ENCODE measurements at regions not wholly inside any gene's neighbourhood (a gene's known extent, or its start where the extent isn't known, plus 50 kb on each side); places are given as distances from the start of the nearest gene placed in this dataset.

- Histone ChIP-seq H3K27me3 (ENCODE audit: control insufficient read depth, insufficient read depth, low read length) (no peaks in the 10 kb centered on the region), H3K9ac (ENCODE audit: low read length in 3 of 3) (no peak overlapping the region), H3K36me3 (ENCODE audit: control insufficient read depth in 2 of 3, insufficient read depth in 3 of 3, low read length in 3 of 3) (no peaks in the 10 kb centered on the region), H3K4me1 (ENCODE audit: control insufficient read depth in 2 of 3, insufficient read depth in 2 of 3, low read depth in 1 of 3, low read length in 3 of 3) (no peaks in the 10 kb centered on the region), H3K9me3 (ENCODE audit: control insufficient read depth in 2 of 3, insufficient read depth in 1 of 3, low read length in 3 of 3) (no peaks in the 10 kb centered on the region), H3K4me3 (ENCODE audit: low read length in 3 of 3) (no peak overlapping the region), H3K27ac (ENCODE audit: low read depth in 2 of 2, low read length in 2 of 2) (no peak overlapping the region)
- intact Hi-C loops (cut with DNase I), result no loop called here
- FAIRE-seq (no peak), DNase-seq (no peak)
- TF ChIP-seq, protein P1, sequence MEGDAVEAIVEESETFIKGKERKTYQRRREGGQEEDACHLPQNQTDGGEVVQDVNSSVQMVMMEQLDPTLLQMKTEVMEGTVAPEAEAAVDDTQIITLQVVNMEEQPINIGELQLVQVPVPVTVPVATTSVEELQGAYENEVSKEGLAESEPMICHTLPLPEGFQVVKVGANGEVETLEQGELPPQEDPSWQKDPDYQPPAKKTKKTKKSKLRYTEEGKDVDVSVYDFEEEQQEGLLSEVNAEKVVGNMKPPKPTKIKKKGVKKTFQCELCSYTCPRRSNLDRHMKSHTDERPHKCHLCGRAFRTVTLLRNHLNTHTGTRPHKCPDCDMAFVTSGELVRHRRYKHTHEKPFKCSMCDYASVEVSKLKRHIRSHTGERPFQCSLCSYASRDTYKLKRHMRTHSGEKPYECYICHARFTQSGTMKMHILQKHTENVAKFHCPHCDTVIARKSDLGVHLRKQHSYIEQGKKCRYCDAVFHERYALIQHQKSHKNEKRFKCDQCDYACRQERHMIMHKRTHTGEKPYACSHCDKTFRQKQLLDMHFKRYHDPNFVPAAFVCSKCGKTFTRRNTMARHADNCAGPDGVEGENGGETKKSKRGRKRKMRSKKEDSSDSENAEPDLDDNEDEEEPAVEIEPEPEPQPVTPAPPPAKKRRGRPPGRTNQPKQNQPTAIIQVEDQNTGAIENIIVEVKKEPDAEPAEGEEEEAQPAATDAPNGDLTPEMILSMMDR (IDR thresholded peaks at IDR 0.05; ENCODE audit: borderline replicate concordance, extremely low read depth, insufficient read depth), result no peak
These were observed 300.9 kb upstream of the CPEB2 start for GRCh38 chr4:14701389-14701788.

GRCh38 chr4:14701896-14702295, 300.4 kb upstream of the CPEB2 start:
- intact Hi-C loops (cut with DNase I), result no loop called here
- TF ChIP-seq, protein P1 (IDR thresholded peaks at IDR 0.05; ENCODE audit: borderline replicate concordance, extremely low read depth, insufficient read depth), result no peak
- no peak overlapping the region for H3K4me3 ChIP-seq (ENCODE audit: low read length in 3 of 3)
- FAIRE-seq (no peak), DNase-seq (no peak)
- H3K27me3 ChIP-seq (ENCODE audit: control insufficient read depth, insufficient read depth, low read length), result no peaks in the 10 kb centered on the region
- H3K9ac ChIP-seq (ENCODE audit: low read length in 3 of 3), result no peak overlapping the region
- H3K4me1 ChIP-seq (ENCODE audit: control insufficient read depth in 2 of 3, insufficient read depth in 2 of 3, low read depth in 1 of 3, low read length in 3 of 3), result no peaks in the 10 kb centered on the region
- no peaks in the 10 kb centered on the region for H3K36me3 ChIP-seq (ENCODE audit: control insufficient read depth in 2 of 3, insufficient read depth in 3 of 3, low read length in 3 of 3)
- no peak overlapping the region for H3K27ac ChIP-seq (ENCODE audit: low read depth in 2 of 2, low read length in 2 of 2)
- H3K9me3 ChIP-seq (ENCODE audit: control insufficient read depth in 2 of 3, insufficient read depth in 1 of 3, low read length in 3 of 3), result no peaks in the 10 kb centered on the region

DNA sequence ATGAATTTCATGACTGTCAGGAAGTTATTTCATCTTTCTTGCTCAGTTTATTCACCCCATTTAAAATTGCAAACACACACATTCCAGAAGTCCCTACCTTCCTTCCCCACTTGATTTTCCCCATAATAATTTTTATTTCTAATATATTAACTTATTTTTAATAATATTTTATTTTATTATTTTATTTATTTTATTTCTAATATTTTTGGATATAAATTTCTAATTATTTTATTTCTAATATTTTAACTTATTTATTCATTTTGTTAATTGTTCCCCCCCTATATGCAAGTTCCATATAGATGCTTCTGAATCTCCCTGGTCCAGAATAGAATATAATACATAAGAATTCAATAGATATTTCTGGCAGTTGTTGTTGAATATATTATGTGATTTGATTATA, 293.7 kb upstream of the CPEB2 start:
- intact Hi-C loops (cut with DNase I), result no loop called here
- no peak overlapping the region for H3K27ac ChIP-seq (ENCODE audit: low read depth in 2 of 2, low read length in 2 of 2)
- H3K4me3 ChIP-seq (ENCODE audit: low read length in 3 of 3), result no peak overlapping the region
- FAIRE-seq (peak; percentile 90), DNase-seq (no peak)
- H3K9ac ChIP-seq (ENCODE audit: low read length in 3 of 3), result no peak overlapping the region
- no peaks in the 10 kb centered on the region for H3K9me3 ChIP-seq (ENCODE audit: control insufficient read depth in 2 of 3, insufficient read depth in 1 of 3, low read length in 3 of 3)
- TF ChIP-seq, protein P1 (IDR thresholded peaks at IDR 0.05; ENCODE audit: borderline replicate concordance, extremely low read depth, insufficient read depth), result no peak
- H3K27me3 ChIP-seq (ENCODE audit: control insufficient read depth, insufficient read depth, low read length), result no peaks in the 10 kb centered on the region
- H3K4me1 ChIP-seq (ENCODE audit: control insufficient read depth in 2 of 3, insufficient read depth in 2 of 3, low read depth in 1 of 3, low read length in 3 of 3), result no peaks in the 10 kb centered on the region
- no peaks in the 10 kb centered on the region for H3K36me3 ChIP-seq (ENCODE audit: control insufficient read depth in 2 of 3, insufficient read depth in 3 of 3, low read length in 3 of 3)

- FAIRE-seq, result no peak
- intact Hi-C loops (cut with DNase I), result no loop called here
- Histone ChIP-seq H3K27ac (ENCODE audit: low read depth in 2 of 2, low read length in 2 of 2) (no peak overlapping the region), H3K4me1 (ENCODE audit: control insufficient read depth in 2 of 3, insufficient read depth in 2 of 3, low read depth in 1 of 3, low read length in 3 of 3) (no peaks in the 10 kb centered on the region), H3K4me3 (ENCODE audit: low read length in 3 of 3) (no peak overlapping the region), H3K9ac (ENCODE audit: low read length in 3 of 3) (no peak overlapping the region), H3K9me3 (ENCODE audit: control insufficient read depth in 2 of 3, insufficient read depth in 1 of 3, low read length in 3 of 3) (no peaks in the 10 kb centered on the region), H3K27me3 (ENCODE audit: control insufficient read depth, insufficient read depth, low read length) (no peaks in the 10 kb centered on the region), H3K36me3 (ENCODE audit: control insufficient read depth in 2 of 3, insufficient read depth in 3 of 3, low read length in 3 of 3) (no peaks in the 10 kb centered on the region)
- TF ChIP-seq, protein P1 (IDR thresholded peaks at IDR 0.05; ENCODE audit: borderline replicate concordance, extremely low read depth, insufficient read depth), result no peak
- DNase-seq, result no peak
These were observed 291.0 kb upstream of the CPEB2 start for GRCh38 chr4:14711259-14711658.
